Gastrocnemius medialis (tissue), 4 donors: ENCODE measurements at regions not wholly inside any gene's neighbourhood (a gene's known extent, or its start where the extent isn't known, plus 50 kb on each side); places are given as distances from the start of the nearest gene placed in this dataset.

Source experiments
- POLR2A ChIP-seq, 2 donors: fragments of 450-650 bp; IDR thresholded peaks; one replicate each; pipeline ENCODE4 v1.6.1; 2017; ENCODE audit warnings: antibody characterized with exemption in 2 of 2, mild to moderate bottlenecking in 2 of 2, moderate library complexity in 2 of 2
- TF ChIP-seq, protein P1 (sequence below), 5 experiments: fragments of 450-650 bp in 3 of 5; fragments of 200-600 bp in 2 of 5; sonication (generic) in 2 of 5; IDR thresholded peaks in 4 of 5; conservative IDR thresholded peaks in 1 of 5; 1 replicate in 4 of 5; 2 replicates in 1 of 5; pipeline ENCODE4 v1.5.1; 2016 to 2019; ENCODE audit warnings: antibody characterized with exemption in 5 of 5, mild to moderate bottlenecking in 3 of 5, moderate library complexity in 3 of 5

DNA sequence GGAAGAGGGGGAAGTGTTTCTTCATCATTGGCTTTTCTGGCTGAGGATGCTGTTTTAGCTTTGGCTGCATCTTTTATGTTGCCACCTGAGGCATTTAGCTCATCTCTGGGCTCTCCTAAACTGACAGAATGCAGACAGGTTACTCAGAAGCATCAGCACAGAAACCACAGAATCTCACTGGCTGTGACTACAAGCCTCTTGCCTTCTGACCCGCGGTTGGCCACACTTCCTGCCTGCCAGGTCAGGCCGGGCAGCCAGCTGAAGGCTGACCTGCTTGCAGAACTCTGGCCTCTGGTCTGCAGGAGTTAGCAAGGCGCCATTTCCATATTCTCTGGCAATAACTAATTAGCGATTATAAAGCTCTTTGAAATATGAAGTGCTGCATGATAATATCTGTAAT is 366.5 kb downstream of the MID1IP1 start:
- no peak for TF ChIP-seq POLR2A (IDR thresholded peaks at IDR 0.05)
- TF ChIP-seq, protein P1, sequence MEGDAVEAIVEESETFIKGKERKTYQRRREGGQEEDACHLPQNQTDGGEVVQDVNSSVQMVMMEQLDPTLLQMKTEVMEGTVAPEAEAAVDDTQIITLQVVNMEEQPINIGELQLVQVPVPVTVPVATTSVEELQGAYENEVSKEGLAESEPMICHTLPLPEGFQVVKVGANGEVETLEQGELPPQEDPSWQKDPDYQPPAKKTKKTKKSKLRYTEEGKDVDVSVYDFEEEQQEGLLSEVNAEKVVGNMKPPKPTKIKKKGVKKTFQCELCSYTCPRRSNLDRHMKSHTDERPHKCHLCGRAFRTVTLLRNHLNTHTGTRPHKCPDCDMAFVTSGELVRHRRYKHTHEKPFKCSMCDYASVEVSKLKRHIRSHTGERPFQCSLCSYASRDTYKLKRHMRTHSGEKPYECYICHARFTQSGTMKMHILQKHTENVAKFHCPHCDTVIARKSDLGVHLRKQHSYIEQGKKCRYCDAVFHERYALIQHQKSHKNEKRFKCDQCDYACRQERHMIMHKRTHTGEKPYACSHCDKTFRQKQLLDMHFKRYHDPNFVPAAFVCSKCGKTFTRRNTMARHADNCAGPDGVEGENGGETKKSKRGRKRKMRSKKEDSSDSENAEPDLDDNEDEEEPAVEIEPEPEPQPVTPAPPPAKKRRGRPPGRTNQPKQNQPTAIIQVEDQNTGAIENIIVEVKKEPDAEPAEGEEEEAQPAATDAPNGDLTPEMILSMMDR (IDR thresholded peaks at IDR 0.05 in 4 of 5, conservative IDR thresholded peaks at IDR 0.05 in 1 of 5) = no peak
